Testis (tissue), 2 donors: ENCODE measurements at regions not wholly inside any gene's neighbourhood (a gene's known extent, or its start where the extent isn't known, plus 50 kb on each side); places are given as distances from the start of the nearest gene placed in this dataset.

ENCODE experiments used
- DNase-seq: peaks from one replicate; pipeline ENCODE4 v3.0.0-alpha.2; 2019
- H3K27ac ChIP-seq, 2 donors: fragments of 200-600 bp; sonication (generic); one replicate each; pipeline ENCODE4 v1.5.1; 2019
- H3K27me3 ChIP-seq: fragments of 200-600 bp; sonication (generic); one replicate; pipeline ENCODE4 v1.5.1; 2019
- H3K36me3 ChIP-seq: fragments of 200-600 bp; sonication (generic); one replicate; pipeline ENCODE4 v1.5.1; 2017; ENCODE audit warnings: low read depth; ENCODE audit errors: missing control alignments
- H3K4me1 ChIP-seq: fragments of 200-600 bp; sonication (generic); one replicate; pipeline ENCODE4 v1.5.1; 2019
- H3K4me3 ChIP-seq, 2 donors: fragments of 200-600 bp; sonication (generic); one replicate each; pipeline ENCODE4 v1.5.1; 2017 to 2019
- H3K9me3 ChIP-seq: fragments of 200-600 bp; sonication (generic); one replicate; pipeline ENCODE4 v1.5.1; 2017
- POLR2A ChIP-seq: fragments of 450-650 bp; IDR thresholded peaks from one replicate; pipeline ENCODE4 v1.6.1; 2017; ENCODE audit warnings: antibody characterized with exemption, mild to moderate bottlenecking, moderate library complexity
- WGBS, 2 donors: methylation state at CpG; one replicate each; pipeline ENCODE4 v1.1.5; 2018; 5-methylcytosine and 5-hydroxymethylcytosine counted together
- intact Hi-C: fragments of 100-400 bp; cut with DNase I; formaldehyde crosslinking; loops from one replicate; pipeline ENCODE4 v1.15.1; 2023; ENCODE audit warnings: low total_unique reads
- TF ChIP-seq, protein P1 (sequence below), 3 experiments: fragments of 450-650 bp in 2 of 3; fragments of 200-600 bp in 1 of 3; sonication (generic) in 1 of 3; IDR thresholded peaks; one replicate each; pipeline ENCODE4 v1.5.1; 2016 to 2019; ENCODE audit warnings: antibody characterized with exemption in 3 of 3, mild to moderate bottlenecking in 2 of 3, moderate library complexity in 1 of 3

DNA sequence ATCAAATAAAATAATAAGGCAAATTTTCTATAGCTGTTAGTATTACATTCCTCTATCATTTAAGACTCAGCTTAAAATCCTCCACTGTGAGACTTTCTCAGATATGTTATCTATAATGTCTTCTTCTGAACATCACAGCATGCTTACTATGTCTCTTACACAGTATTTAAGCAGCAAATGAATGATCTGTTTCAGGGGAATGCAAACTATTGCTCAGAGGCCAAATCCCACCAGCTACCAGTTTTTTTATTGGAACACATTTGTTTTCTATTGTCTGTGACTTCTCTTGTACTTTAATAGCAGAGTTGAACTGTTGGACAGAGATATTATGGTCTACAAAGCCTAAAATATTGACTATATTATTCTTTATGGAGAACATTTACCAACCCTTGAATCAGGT is 59.6 kb downstream of the C3orf38 start:
- intact Hi-C loops, result no loop called here
- H3K4me3 ChIP-seq, result no peak overlapping the region

DNA sequence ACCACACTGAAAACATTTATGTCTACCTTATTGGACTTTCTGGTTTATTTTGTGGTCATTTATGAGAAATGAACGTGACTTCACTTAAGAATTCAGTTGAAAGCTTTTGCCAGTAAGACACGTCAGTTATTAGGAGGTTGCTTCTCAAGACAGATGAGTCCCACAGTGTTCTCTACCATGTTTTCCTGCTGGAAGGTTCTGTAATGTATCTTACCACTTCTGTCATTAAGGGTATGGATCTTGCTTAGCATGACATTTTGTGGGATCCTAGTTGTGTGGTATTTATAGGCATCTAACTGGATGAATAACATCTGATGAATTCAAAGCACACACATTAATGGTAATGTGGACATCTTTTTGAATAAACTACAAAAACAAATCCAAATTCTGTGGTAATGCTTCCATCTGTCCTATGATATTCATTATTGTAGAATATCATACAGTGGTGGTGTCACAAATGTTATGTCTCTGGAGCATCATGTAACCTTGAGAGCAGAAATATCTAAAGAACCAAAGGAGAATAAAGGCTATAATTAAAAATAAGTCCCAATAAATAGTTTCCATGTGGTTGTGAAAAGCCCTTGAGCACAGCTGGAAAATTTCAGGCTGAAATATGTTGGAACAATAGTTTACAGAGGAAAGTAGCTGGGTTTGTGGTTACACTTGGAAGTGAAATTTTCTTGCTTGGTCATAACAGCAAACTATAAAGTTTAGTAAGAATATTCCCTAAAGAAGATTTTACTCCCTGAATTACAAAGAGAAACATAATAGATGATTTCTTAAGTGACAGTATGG is 61.5 kb downstream of the C3orf38 start:
- no peaks in the 10 kb centered on the region for H3K4me1 ChIP-seq
- H3K27ac ChIP-seq, result no peak overlapping the region
- no peak overlapping the region for H3K4me3 ChIP-seq
- no peaks in the 10 kb centered on the region for H3K27me3 ChIP-seq
- intact Hi-C loops, result no loop called here
- 73 to 75% methylated on average over 2 of the region's 2 CpGs for WGBS, 2 donors
- DNase-seq, result no peak
- no peaks in the 10 kb centered on the region for H3K9me3 ChIP-seq
- H3K36me3 ChIP-seq, result no peaks in the 10 kb centered on the region
- no peak for TF ChIP-seq POLR2A
- TF ChIP-seq, protein P1, sequence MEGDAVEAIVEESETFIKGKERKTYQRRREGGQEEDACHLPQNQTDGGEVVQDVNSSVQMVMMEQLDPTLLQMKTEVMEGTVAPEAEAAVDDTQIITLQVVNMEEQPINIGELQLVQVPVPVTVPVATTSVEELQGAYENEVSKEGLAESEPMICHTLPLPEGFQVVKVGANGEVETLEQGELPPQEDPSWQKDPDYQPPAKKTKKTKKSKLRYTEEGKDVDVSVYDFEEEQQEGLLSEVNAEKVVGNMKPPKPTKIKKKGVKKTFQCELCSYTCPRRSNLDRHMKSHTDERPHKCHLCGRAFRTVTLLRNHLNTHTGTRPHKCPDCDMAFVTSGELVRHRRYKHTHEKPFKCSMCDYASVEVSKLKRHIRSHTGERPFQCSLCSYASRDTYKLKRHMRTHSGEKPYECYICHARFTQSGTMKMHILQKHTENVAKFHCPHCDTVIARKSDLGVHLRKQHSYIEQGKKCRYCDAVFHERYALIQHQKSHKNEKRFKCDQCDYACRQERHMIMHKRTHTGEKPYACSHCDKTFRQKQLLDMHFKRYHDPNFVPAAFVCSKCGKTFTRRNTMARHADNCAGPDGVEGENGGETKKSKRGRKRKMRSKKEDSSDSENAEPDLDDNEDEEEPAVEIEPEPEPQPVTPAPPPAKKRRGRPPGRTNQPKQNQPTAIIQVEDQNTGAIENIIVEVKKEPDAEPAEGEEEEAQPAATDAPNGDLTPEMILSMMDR (IDR thresholded peaks at IDR 0.05), result no peak

More for the DNA sequence above, 59.6 kb downstream of the C3orf38 start:
- no peaks in the 10 kb centered on the region for H3K36me3 ChIP-seq
- no peaks in the 10 kb centered on the region for H3K4me1 ChIP-seq
- no peak for TF ChIP-seq POLR2A
- TF ChIP-seq, protein P1 (IDR thresholded peaks at IDR 0.05), result no peak
- H3K27me3 ChIP-seq, result no peaks in the 10 kb centered on the region
- H3K9me3 ChIP-seq, result no peaks in the 10 kb centered on the region
- H3K27ac ChIP-seq, result no peak overlapping the region
- no peak for DNase-seq

DNA sequence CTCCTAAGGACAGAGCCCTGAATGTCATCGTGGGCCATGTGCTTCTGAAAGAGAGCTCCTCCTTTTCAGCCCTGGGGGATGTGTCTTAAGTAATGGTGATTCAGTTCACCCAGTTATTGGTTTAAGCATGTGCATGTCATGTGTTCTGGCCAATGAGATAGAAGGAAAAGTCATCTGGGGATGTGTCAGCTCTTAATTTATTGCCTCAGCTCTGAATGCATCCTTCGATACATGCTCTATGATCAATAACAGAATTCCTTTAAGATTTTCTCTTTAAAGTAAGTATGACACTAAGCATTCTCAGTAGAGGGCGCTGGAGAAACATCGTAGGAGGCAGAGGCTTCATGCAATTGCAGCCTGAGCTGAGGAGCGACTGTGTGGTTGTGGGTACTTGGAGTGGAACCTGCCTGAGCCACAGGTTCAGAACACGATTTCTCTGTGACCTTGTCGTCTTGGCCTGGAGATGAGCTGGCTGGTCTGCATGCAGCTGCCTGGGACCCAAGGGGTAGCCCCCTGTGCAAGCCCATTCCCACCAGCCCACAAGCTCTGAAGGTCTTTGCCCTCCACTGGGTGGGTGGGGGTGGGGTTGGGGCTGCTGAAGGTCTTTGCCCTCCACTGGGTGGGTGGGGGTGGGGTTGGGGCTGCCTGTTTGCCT is 69.5 kb downstream of the C3orf38 start:
- Histone ChIP-seq H3K4me1 (no peaks in the 10 kb centered on the region), H3K27me3 (no peaks in the 10 kb centered on the region), H3K9me3 (no peaks in the 10 kb centered on the region), H3K27ac (no peak overlapping the region), H3K4me3 (no peak overlapping the region), H3K36me3 (no peaks in the 10 kb centered on the region)
- intact Hi-C loops, result no loop called here
- 14 to 15% methylated on average over 6 to 7 of the region's 7 CpGs for WGBS, 2 donors
- no peak for TF ChIP-seq POLR2A
- TF ChIP-seq, protein P1 (IDR thresholded peaks at IDR 0.05), result peak in 2 of 3 experiments; percentile 27 to 28
- peak; percentile 71 for DNase-seq

DNA sequence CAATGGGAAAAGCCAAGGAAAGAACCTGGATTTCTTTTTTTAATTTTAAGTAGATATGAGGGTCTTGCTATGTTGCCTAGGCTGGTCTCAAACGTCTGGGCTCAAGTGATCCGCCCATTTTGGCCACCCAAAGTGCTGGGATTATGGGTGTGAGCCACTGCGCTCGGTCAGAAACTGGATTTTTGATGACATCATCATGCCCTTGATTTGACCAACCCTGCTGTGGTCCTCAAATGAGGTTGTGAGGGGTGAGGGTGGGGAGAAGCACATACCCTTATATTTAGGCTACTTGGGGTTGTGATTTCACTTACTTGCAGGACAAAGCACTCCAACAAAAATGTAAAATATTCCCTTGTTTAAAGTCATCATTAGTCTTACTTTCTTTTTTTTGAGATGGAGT is 70.4 kb downstream of the C3orf38 start:
- Histone ChIP-seq H3K27ac (no peak overlapping the region), H3K36me3 (no peaks in the 10 kb centered on the region), H3K4me1 (no peaks in the 10 kb centered on the region), H3K27me3 (no peaks in the 10 kb centered on the region), H3K9me3 (no peaks in the 10 kb centered on the region), H3K4me3 (no peak overlapping the region)
- WGBS, 2 donors, result 71 to 82% methylated on average over 4 of the region's 4 CpGs
- intact Hi-C loops, result no loop called here
- TF ChIP-seq, protein P1 (IDR thresholded peaks at IDR 0.05), result no peak
- no peak for TF ChIP-seq POLR2A
- DNase-seq, result no peak
